HCT116 (cell line): ENCODE measurements at regions not wholly inside any gene's neighbourhood (a gene's known extent, or its start where the extent isn't known, plus 50 kb on each side); places are given as distances from the start of the nearest gene placed in this dataset.

Source experiments
- CEBPB ChIP-seq: IDR thresholded peaks from 2 replicates; pipeline ENCODE4 v1.6.1; 2012; ENCODE audit warnings: low read depth
- EGR1 ChIP-seq: IDR thresholded peaks from 2 replicates; pipeline ENCODE4 v1.6.1; 2012; ENCODE audit warnings: low read depth
- EZH2 ChIP-seq: fragments of 200-600 bp; sonication (generic); IDR thresholded peaks from 2 replicates; pipeline ENCODE4 v1.6.1; 2017; ENCODE audit warnings: antibody characterized with exemption, mixed run types
- TF ChIP-seq, protein P1 (sequence below): IDR thresholded peaks from 2 replicates; pipeline ENCODE4 v1.6.1; 2012; ENCODE audit warnings: low read depth
- TF ChIP-seq, protein P2 (sequence below): IDR thresholded peaks from 2 replicates; pipeline ENCODE4 v1.6.1; 2012

DNA sequence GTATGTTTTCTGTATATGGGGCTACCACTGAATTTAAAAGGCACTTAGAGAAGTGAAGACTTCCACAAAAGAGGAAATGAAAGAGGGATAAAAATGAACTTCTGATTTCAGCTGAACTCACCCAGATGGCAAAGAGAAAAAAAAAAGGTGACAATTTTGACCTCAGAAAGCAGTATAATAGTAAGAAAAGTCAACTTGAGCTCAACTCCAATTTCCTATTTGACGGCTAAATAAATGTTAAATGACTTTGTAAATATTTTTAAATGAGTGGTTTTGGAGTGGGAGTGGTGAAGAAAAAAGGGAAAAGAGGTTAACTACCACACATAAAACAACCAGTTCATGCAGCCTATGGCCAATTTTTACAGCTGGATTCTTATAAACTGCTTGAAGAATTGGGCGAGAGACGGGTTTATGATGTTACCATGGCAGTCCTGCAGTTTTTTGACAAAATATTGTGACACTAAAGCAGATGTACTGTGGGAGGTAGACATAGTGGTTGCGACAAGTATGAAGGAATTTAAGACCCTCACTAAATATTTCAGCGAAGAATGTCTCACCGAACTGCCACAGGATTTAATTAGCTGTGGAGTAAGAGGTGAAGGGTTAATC lies 49.8 kb upstream of the ADTRP start (continued):
- TF ChIP-seq, protein P1, sequence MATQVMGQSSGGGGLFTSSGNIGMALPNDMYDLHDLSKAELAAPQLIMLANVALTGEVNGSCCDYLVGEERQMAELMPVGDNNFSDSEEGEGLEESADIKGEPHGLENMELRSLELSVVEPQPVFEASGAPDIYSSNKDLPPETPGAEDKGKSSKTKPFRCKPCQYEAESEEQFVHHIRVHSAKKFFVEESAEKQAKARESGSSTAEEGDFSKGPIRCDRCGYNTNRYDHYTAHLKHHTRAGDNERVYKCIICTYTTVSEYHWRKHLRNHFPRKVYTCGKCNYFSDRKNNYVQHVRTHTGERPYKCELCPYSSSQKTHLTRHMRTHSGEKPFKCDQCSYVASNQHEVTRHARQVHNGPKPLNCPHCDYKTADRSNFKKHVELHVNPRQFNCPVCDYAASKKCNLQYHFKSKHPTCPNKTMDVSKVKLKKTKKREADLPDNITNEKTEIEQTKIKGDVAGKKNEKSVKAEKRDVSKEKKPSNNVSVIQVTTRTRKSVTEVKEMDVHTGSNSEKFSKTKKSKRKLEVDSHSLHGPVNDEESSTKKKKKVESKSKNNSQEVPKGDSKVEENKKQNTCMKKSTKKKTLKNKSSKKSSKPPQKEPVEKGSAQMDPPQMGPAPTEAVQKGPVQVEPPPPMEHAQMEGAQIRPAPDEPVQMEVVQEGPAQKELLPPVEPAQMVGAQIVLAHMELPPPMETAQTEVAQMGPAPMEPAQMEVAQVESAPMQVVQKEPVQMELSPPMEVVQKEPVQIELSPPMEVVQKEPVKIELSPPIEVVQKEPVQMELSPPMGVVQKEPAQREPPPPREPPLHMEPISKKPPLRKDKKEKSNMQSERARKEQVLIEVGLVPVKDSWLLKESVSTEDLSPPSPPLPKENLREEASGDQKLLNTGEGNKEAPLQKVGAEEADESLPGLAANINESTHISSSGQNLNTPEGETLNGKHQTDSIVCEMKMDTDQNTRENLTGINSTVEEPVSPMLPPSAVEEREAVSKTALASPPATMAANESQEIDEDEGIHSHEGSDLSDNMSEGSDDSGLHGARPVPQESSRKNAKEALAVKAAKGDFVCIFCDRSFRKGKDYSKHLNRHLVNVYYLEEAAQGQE, result no peak
- TF ChIP-seq EZH2 (no peak), CEBPB (no peak), EGR1 (no peak)
- TF ChIP-seq, protein P2, sequence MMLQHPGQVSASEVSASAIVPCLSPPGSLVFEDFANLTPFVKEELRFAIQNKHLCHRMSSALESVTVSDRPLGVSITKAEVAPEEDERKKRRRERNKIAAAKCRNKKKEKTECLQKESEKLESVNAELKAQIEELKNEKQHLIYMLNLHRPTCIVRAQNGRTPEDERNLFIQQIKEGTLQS, result no peak
- TF ChIP-seq, all 23 proteins: peak for 0
